ENCODE measurements at regions not wholly inside any gene's neighbourhood (a gene's known extent, or its start where the extent isn't known, plus 50 kb on each side); places are given as distances from the start of the nearest gene placed in this dataset.

DNA sequence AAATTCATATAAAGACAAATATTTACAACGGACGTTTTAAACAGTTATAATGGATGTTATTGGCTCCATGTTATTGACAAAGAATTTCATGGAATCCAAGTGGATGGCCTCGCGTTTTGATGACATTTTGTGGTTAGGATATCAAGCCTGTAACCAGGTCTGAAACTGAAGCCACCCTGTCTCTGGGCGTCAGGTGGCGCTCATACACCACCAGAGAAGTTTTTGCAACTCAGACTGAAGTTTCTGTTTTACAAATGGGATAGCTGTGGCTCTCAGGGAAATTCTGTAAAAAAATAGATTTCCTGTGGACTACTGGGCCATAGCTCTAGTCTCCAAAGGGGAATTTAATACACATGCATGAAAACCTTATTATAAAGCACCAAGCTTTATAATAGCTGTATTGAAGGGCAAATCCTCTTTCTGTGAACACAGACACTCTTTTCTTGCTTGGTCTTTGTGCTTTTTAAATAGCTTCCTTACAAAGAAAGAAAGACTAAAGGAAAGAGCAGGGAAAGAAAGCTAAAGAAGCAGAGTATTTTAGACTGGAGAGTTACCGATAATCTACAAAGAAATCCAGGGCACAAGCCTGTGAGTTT lies 86.7 kb downstream of the C18orf54 start:
- TF ChIP-seq, protein P1, sequence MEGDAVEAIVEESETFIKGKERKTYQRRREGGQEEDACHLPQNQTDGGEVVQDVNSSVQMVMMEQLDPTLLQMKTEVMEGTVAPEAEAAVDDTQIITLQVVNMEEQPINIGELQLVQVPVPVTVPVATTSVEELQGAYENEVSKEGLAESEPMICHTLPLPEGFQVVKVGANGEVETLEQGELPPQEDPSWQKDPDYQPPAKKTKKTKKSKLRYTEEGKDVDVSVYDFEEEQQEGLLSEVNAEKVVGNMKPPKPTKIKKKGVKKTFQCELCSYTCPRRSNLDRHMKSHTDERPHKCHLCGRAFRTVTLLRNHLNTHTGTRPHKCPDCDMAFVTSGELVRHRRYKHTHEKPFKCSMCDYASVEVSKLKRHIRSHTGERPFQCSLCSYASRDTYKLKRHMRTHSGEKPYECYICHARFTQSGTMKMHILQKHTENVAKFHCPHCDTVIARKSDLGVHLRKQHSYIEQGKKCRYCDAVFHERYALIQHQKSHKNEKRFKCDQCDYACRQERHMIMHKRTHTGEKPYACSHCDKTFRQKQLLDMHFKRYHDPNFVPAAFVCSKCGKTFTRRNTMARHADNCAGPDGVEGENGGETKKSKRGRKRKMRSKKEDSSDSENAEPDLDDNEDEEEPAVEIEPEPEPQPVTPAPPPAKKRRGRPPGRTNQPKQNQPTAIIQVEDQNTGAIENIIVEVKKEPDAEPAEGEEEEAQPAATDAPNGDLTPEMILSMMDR (IDR thresholded peaks at IDR 0.05), result peak; percentile 39
- TF ChIP-seq EZH2 (IDR thresholded peaks at IDR 0.05; ENCODE audit: borderline replicate concordance, insufficient read depth, low read depth, low read length, poor library complexity, severe bottlenecking), result no peak

Data from B cell (primary cell).